Hippocampal formation (tissue), 2 donors: ENCODE measurements at regions not wholly inside any gene's neighbourhood (a gene's known extent, or its start where the extent isn't known, plus 50 kb on each side); places are given as distances from the start of the nearest gene placed in this dataset.
A peak's percentile ranks its signal among the peaks of the same experiment; 100 is the strongest.
"Not testable (repeated sequence)": the region's sequence is repeated elsewhere in the genome, so short reads cannot be mapped to it uniquely, and the experiment has no call there.

Experiments used
- DNase-seq, 2 donors: peaks; one replicate each; lab custom pipeline; 2025; lab: John Stamatoyannopoulos, UW

- no peak for DNase-seq
Observed at GRCh38 chr10:4638099-4638498, 187.9 kb upstream of the AKR1E2 start.

- no peak for DNase-seq
Observed at GRCh38 chr10:4637657-4638056, 188.3 kb upstream of the AKR1E2 start.

GRCh38 chr10:4635883-4636282, 190.1 kb upstream of the AKR1E2 start:
- DNase-seq: no peak

GRCh38 chr10:4635388-4635787, 190.6 kb upstream of the AKR1E2 start:
- no peak for DNase-seq

DNA sequence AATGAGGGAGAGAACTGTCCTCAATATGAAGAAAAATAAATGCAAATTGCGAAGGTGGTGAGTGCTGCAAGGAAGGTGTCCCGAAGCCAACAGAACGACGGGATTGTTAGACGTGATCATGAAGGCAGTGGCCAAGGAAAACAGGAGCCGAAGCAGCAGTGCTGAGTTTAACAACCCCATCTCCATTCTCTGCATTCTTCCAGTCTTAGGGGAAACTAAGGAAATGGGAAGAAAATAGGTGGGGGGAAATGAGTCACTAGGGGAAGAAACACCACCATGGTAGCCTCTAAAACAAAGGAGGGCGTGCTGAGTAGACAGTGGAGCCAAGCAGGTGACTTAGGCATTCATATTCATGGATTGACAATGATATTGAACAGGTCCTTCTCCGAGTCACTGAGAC, 192.2 kb upstream of the AKR1E2 start:
- DNase-seq: no peak

DNA sequence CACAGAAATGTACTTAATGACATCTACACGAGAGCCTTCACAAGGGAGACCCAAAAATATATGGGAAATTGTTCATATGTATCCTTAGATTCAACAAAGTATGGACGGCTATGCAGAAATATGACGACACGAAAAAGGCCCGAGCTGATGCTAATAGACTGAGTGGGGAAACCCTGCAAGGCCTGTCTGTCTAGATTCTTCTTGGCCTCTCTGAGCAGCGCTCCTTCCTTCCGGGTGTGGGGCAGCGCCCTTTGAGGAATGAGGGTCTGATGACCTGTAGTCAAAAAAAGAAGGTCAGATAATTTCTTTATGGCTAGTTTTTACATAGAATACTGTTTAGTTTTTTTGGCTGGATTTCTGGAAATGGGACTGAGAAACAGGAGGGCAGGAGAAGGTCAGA, 192.8 kb upstream of the AKR1E2 start:
- DNase-seq: no peak

- no peak for DNase-seq
Observed at GRCh38 chr10:4632757-4633156, 193.2 kb upstream of the AKR1E2 start.

DNA sequence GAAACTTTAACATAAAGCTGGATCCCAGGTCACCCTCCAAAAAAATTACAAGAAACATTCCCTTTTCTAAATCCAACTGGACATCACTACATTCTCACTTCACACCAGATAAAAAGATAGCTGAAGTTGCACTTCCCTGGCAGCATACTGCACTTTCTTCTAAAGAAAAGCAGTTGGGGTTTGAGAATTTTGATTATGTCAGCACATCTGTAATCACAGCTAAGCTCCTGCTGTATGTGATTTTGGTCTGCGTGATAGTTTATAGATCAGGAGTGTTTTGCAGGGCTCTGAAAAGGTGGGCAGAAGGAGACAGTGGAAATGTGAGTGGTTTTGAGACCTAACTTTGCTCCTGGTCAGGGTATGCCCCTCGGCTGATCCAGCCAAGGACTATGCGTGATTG, 199.1 kb upstream of the AKR1E2 start:
- no peak for DNase-seq

DNA sequence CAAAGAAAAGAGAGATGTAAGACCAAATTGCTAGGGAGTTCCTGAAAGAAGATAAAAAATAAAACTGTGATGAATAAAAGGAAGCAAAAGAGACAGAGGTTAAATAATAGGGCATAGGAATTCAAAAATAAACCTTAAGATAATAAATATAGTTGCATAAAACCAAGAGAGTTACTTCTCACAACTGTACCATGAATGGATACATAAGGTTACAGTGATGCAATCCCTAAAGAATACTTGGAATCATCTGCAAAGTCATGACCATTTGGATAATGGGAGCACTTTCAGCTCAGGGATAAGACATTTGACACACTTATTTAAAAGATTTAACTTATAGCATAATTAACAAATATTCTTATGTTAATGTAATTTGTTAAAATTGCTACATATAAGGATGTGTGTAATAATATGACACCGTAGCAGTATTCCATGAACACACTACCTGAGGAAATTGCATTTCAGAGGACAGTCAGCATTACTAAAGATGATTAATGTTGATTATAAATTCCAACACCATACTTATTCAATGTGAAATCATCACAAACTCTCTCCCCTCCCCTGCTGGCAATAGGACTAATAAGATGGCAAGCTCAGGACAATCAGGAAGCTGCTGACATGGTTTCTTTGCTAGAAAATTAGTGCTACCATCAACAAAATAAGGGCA, 202.1 kb upstream of the AKR1E2 start:
- no peak for DNase-seq

DNA sequence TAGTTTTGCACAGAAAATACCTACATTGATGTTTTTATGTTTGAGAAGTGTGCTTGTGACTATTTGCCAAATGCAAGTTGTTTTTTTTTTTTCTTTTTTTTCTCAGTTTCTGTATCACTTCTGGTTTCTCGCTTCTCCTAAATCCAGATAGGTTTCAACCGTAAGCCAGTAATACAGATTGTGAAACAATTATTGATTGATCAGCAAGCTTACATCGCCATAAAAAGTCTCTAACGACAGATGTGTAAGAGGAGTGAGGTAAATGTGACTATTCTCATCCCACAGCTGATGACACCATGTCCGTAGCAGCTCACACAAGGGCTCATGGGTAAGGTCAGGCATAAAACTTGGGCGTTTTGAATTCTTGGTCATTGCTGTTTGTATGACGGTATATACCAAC, 202.8 kb upstream of the AKR1E2 start:
- DNase-seq: no peak

GRCh38 chr10:4622384-4622783, 203.6 kb upstream of the AKR1E2 start:
- no peak for DNase-seq

DNA sequence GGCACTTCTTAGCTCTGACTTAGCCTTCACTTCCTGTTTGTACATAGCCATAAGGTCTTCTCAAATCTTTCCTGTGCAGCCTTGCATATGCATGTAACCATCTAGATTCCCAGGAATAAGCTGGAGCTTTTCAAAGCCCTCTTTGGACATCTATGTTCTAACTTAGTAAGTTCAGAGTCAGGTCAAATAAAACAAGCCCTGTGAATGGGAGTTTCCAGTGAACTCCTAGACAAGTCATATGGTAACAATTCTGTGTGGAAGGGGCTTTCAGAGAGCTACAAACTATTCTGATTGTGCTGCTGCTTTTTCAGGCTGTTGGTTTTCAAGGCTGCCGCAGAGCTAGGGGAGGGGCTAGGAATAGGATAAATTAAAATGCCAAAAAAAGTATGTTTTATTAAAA, 208.4 kb upstream of the AKR1E2 start:
- DNase-seq: no peak

DNA sequence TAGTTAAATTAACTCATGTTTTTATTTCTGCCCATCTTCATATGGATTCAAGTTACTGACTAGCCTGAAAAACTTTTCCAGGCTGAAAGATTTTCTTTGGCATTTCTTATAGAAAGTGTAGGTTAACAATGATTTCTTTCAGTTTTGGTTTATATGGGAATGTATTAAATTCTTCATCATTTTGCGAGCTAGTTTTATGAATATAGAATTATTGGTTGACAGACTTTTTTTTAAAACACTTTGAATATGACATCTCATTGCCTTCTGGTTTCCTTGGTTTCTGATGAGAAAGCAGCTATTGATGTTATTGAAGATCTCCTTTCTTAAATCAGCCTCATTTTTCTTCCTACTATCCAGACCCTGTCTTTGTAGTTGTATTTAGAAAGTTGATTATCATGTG, 211.0 kb upstream of the AKR1E2 start:
- no peak for DNase-seq

DNA sequence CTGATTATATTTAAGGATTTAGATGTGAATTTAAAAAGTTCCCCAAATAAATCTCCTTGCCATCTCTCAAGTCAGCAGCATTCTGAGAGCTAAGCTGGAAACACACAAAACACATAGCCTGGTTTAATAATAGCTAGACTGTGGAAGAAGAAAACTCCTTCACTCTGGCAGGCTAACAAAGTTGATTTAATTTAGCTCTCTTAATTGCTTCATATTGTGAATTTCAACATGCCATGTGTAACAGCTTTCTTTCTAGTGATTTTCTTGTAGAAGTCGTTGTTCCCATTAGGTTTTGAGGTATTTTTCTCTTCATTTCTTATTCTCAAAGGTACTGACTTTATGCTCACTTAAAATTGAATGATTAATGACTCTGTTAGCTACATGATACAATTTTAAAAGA, 216.8 kb upstream of the AKR1E2 start:
- peak in 1 of 2 donors; percentile 5 for DNase-seq

- no peak for DNase-seq
Observed at GRCh38 chr10:4607681-4608080, 218.3 kb upstream of the AKR1E2 start.

DNA sequence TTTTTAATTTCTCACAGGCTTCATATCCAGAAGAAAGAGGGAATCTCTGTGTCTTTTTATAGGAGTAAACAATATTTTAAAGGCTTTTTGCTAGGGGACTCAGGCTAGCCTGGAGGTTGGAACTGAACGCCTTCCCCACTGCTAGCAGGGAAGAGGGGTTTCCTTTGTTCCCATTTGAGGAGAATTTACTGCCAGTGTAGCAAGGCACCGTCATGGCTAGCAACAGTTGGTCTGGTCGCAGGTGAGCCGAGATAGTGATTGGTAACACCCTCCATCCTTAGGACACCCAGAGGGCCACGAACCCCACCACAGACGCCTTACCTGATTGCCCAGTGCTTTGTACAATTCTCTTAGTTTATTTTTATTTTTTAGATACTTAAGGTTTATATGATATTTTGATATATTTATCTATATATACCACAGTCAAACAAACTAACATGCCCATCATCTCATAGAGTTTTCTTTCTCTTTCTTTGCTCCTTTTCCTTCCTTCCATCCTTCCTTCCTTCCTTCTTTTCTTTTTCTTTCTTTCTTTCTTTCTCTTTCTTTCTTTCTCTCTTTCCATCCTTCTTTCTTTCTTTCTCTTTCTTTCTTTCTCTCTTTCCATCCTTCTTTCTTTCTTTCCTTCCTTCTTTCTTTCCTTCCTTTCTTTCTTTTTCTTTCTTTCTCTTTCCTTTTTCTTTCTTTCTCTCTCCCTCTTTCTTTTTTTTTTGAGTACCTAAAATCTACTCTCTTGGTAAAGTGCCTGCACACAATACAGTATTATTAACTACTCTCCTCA, 219.0 kb upstream of the AKR1E2 start:
- no peak for DNase-seq

- no peak for DNase-seq
Observed at GRCh38 chr10:4602764-4603491, 223.1 kb upstream of the AKR1E2 start.

DNA sequence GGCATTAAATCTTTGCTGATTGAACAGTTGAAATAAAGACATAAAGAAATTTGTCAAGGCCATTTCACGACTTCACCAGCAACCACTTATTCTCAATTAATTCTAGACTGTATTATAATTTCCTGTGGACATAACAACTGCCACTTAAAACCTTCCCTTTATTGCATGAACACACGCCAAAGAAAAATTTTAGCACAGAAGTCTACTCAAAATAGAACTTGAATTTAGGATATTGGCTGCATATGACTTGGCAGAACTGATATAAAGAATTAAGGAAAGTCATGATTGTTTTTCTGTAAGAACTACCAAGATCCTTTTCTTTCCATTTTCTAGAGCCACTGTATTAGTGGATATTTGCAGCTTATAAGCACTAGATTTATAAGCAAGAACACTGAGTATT, 226.5 kb upstream of the AKR1E2 start:
- no peak for DNase-seq

DNA sequence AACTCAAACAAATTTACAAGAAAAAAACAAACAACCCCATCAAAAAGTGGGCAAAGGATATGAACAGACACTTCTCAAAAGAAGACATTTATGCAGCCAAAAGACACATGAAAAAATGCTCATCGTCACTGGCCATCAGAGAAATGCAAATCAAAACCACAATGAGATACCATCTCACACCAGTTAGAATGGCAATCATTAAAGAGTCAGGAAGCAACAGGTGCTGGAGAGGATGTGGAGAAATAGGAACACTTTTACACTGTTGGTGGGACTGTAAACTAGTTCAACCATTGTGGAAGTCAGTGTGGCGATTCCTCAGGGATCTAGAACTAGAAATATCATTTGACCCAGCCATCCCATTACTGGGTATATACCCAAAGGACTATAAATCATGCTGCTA, 228.1 kb upstream of the AKR1E2 start:
- not testable (repeated sequence) for DNase-seq

- no peak for DNase-seq
Observed at GRCh38 chr10:4596951-4597350, 229.1 kb upstream of the AKR1E2 start.

DNA sequence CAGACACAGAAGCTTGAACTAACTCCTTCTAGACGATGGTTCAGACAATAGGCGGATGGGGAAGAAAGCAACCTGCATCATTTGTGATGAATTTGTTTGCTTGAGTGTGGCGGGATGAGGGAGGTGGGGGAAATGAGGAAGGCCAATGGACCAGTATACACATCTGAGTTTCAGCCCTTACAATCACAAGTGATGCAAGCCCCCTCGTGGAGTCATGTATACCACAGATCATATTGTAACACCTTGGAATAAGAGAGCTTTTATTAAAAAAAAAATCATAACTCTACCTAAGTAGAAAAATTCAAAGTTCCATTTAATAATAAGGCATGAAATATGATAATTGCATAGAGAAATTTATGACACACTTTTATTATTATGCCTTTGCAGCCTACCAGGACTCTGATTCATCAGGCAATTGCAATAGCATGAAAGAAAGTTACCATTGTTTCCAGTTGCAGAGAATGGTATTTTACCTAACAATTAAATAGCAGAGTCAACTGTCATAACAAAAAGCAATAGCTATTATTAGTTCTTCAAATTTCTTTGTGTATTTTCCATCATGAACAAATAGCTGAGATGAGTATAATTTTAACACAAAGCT, 230.2 kb upstream of the AKR1E2 start:
- DNase-seq: no peak

GRCh38 chr10:4590807-4591206, 235.2 kb upstream of the AKR1E2 start:
- DNase-seq: no peak

GRCh38 chr10:4588824-4589223, 237.2 kb upstream of the AKR1E2 start:
- DNase-seq: no peak
